Esophagus squamous epithelium (tissue), 4 donors: ENCODE measurements at regions not wholly inside any gene's neighbourhood (a gene's known extent, or its start where the extent isn't known, plus 50 kb on each side); places are given as distances from the start of the nearest gene placed in this dataset.
"Not testable (repeated sequence)": the region's sequence is repeated elsewhere in the genome, so short reads cannot be mapped to it uniquely, and the experiment has no call there.

Source experiments
- POLR2A ChIP-seq, 4 donors: fragments of 450-650 bp; IDR thresholded peaks; one replicate each; pipeline ENCODE4 v1.6.1; 2017; ENCODE audit warnings: antibody characterized with exemption in 4 of 4, mild to moderate bottlenecking in 4 of 4, moderate library complexity in 3 of 4
- TF ChIP-seq, protein P1 (sequence below), 6 experiments: fragments of 450-650 bp in 4 of 6; fragments of 200-600 bp in 2 of 6; sonication (generic) in 2 of 6; IDR thresholded peaks; one replicate each; pipeline ENCODE4 v1.5.1; 2016 to 2019; ENCODE audit warnings: antibody characterized with exemption in 6 of 6, mild to moderate bottlenecking in 4 of 6, moderate library complexity in 4 of 6

DNA sequence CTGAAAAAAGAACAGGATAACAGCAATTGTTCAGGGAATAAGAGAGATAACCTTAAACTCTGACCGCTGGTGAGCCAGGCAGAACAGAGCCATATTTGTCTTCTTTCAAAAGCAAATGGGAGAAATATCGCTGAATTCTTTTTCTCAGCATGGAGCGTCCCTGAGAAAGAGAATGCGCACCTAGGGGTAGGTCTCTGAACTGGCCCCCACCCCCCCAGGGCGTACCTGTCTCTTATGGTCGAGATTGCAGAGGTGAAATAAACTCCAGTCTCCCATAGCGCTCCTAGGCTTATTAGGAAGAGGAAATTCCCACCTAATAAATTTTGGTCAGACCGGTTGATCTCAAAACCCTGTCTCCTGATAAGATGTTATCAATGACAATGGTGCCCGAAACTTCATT lies 655.2 kb upstream of the CHAC2 start:
- TF ChIP-seq, protein P1, sequence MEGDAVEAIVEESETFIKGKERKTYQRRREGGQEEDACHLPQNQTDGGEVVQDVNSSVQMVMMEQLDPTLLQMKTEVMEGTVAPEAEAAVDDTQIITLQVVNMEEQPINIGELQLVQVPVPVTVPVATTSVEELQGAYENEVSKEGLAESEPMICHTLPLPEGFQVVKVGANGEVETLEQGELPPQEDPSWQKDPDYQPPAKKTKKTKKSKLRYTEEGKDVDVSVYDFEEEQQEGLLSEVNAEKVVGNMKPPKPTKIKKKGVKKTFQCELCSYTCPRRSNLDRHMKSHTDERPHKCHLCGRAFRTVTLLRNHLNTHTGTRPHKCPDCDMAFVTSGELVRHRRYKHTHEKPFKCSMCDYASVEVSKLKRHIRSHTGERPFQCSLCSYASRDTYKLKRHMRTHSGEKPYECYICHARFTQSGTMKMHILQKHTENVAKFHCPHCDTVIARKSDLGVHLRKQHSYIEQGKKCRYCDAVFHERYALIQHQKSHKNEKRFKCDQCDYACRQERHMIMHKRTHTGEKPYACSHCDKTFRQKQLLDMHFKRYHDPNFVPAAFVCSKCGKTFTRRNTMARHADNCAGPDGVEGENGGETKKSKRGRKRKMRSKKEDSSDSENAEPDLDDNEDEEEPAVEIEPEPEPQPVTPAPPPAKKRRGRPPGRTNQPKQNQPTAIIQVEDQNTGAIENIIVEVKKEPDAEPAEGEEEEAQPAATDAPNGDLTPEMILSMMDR (IDR thresholded peaks at IDR 0.05), result not testable (repeated sequence)
- TF ChIP-seq POLR2A (IDR thresholded peaks at IDR 0.05), result not testable (repeated sequence)
